MCF 10A (cell line): ENCODE measurements at regions not wholly inside any gene's neighbourhood (a gene's known extent, or its start where the extent isn't known, plus 50 kb on each side); places are given as distances from the start of the nearest gene placed in this dataset.

Source experiments
- BruUV-seq: library from RNA; stranded (reverse); fragments of 400-500 nt; replicated peaks from 2 replicates; lab custom pipeline; 2021; lab: Mats Ljungman, UMichigan
- CTCF ChIA-PET: fragments of 300-600 bp; sonication (Branson Sonifier 250); formaldehyde crosslinking; extraction: SDS; loops from one replicate; lab custom pipeline; 2021; ENCODE audit warnings: antibody characterized with exemption, inconsistent platforms; lab: Yijun Ruan, JAX
- POLR2A ChIA-PET: fragments of 300-600, 350-650 bp; sonication (Branson Sonifier 250); formaldehyde crosslinking; extraction: SDS; loops from one replicate; lab custom pipeline; 2020; ENCODE audit warnings: antibody characterized with exemption, inconsistent platforms; lab: Yijun Ruan, JAX
- DNase-seq: peaks from one replicate; pipeline ENCODE4 v3.0.0-alpha.2; 2018; ENCODE audit not compliant: unreplicated experiment
- H3K27ac Mint-ChIP-seq: one replicate; pipeline ENCODE4 v1.8.0; 2022; ENCODE audit warnings: mild to moderate bottlenecking, low read depth, mixed read lengths; ENCODE audit not compliant: unreplicated experiment
- H3K27me3 Mint-ChIP-seq: one replicate; pipeline ENCODE4 v1.8.0; 2022; ENCODE audit warnings: mixed read lengths; ENCODE audit not compliant: insufficient read depth, unreplicated experiment
- H3K36me3 Mint-ChIP-seq: one replicate; pipeline ENCODE4 v1.8.0; 2022; ENCODE audit warnings: mild to moderate bottlenecking, moderate library complexity, mixed read lengths; ENCODE audit not compliant: insufficient read depth, unreplicated experiment
- H3K4me1 Mint-ChIP-seq: one replicate; pipeline ENCODE4 v1.8.0; 2022; ENCODE audit warnings: mixed read lengths; ENCODE audit not compliant: insufficient read depth, unreplicated experiment
- H3K4me3 Mint-ChIP-seq: one replicate; pipeline ENCODE4 v1.8.0; 2022; ENCODE audit warnings: mild to moderate bottlenecking, moderate library complexity, mixed read lengths; ENCODE audit not compliant: unreplicated experiment
- H3K9me3 Mint-ChIP-seq: one replicate; pipeline ENCODE4 v1.8.0; 2022; ENCODE audit warnings: mixed read lengths; ENCODE audit not compliant: unreplicated experiment
- intact Hi-C: fragments of 100-400 bp; cut with micrococcal nuclease; formaldehyde crosslinking; loops from 2 replicates; pipeline ENCODE4 v1.14.1; 2022
- TF ChIP-seq, protein P1 (sequence below): fragments of 200-600 bp; IDR thresholded peaks from one replicate; pipeline ENCODE4 v1.8.0; 2022; ENCODE audit warnings: antibody characterized with exemption, mild to moderate bottlenecking; ENCODE audit not compliant: unreplicated experiment

- Mint-ChIP-seq H3K4me1 (peaks cover 18% of the 10 kb centered on the region), H3K27me3 (no peaks in the 10 kb centered on the region), H3K4me3 (no peak overlapping the region), H3K27ac (no peak overlapping the region), H3K9me3 (no peaks in the 10 kb centered on the region), H3K36me3 (no peaks in the 10 kb centered on the region)
- ChIA-PET POLR2A (interaction anchor here (0.7 kb wide), 1 partner anchor 16 kb away, joined by 3 read pairs; no protein-coding TSS in a partner anchor), CTCF (interaction anchor here (1.0 to 9.4 kb wide), 4 partner anchors 12 to 539 kb away, joined by 3 to 119 read pairs (median 14); no protein-coding TSS in a partner anchor)
- no peak for DNase-seq
- no TSS peak for BruUV-seq
- intact Hi-C loops = no loop called here
- TF ChIP-seq, protein P1, sequence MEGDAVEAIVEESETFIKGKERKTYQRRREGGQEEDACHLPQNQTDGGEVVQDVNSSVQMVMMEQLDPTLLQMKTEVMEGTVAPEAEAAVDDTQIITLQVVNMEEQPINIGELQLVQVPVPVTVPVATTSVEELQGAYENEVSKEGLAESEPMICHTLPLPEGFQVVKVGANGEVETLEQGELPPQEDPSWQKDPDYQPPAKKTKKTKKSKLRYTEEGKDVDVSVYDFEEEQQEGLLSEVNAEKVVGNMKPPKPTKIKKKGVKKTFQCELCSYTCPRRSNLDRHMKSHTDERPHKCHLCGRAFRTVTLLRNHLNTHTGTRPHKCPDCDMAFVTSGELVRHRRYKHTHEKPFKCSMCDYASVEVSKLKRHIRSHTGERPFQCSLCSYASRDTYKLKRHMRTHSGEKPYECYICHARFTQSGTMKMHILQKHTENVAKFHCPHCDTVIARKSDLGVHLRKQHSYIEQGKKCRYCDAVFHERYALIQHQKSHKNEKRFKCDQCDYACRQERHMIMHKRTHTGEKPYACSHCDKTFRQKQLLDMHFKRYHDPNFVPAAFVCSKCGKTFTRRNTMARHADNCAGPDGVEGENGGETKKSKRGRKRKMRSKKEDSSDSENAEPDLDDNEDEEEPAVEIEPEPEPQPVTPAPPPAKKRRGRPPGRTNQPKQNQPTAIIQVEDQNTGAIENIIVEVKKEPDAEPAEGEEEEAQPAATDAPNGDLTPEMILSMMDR = no peak
These were observed 167.0 kb downstream of the ADSS2 start for GRCh38 chr1:244284641-244285156.

- Mint-ChIP-seq H3K4me3 (no peak overlapping the region), H3K9me3 (no peaks in the 10 kb centered on the region), H3K36me3 (no peaks in the 10 kb centered on the region), H3K27ac (no peak overlapping the region), H3K27me3 (no peaks in the 10 kb centered on the region), H3K4me1 (peaks cover 14% of the 10 kb centered on the region)
- DNase-seq = no peak
- no TSS peak for BruUV-seq
- POLR2A ChIA-PET = interaction anchor here (0.8 kb wide), 1 partner anchor 49 kb away, joined by 5 read pairs; no protein-coding TSS in a partner anchor
- TF ChIP-seq, protein P1 = no peak
- intact Hi-C loops = no loop called here
- CTCF ChIA-PET = interaction anchor here (0.6 to 9.4 kb wide), 6 partner anchors 13 to 1994 kb away, joined by 3 to 119 read pairs (median 3); no protein-coding TSS in a partner anchor
These were observed 165.4 kb downstream of the ADSS2 start for GRCh38 chr1:244286341-244286740.

DNA sequence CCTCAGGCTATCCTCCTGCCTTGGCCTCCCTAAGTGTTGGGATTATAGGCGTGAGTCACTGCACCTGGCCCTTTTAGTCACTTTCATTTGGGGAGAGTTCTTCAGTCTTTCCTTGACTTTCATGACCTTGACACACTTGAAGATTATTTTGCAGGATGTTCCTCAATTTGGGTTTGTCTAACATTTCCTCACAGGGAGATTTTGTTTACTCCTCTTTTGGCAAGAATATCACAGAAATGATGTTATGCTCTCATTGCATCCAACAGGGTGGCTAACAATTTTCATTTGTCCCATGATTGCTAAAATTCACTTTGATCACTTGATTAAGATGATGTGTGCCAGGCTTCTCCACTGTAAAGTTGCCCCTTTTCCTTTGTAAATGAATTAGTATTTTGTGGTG is 164.0 kb downstream of the ADSS2 start:
- CTCF ChIA-PET = interaction anchor here (1.0 to 9.4 kb wide), 3 partner anchors 11 to 15 kb away, joined by 3 to 119 read pairs (median 40); no protein-coding TSS in a partner anchor

GRCh38 chr1:244288663-244289062 is 163.0 kb downstream of the ADSS2 start:
- DNase-seq = no peak
- intact Hi-C loops = no loop called here
- H3K36me3 Mint-ChIP-seq = no peaks in the 10 kb centered on the region
- no peak overlapping the region for H3K4me3 Mint-ChIP-seq
- TF ChIP-seq, protein P1 = no peak
- no TSS peak for BruUV-seq
- no peaks in the 10 kb centered on the region for H3K27me3 Mint-ChIP-seq
- POLR2A ChIA-PET = interaction anchor here (0.6 to 2.3 kb wide), 4 partner anchors 15 to 161 kb away, joined by 3 to 6 read pairs (median 5); no protein-coding TSS in a partner anchor
- CTCF ChIA-PET = interaction anchor here (0.7 to 9.4 kb wide), 8 partner anchors 10 to 946 kb away, joined by 3 to 119 read pairs (median 3); no protein-coding TSS in a partner anchor
- H3K9me3 Mint-ChIP-seq = no peaks in the 10 kb centered on the region
- no peak overlapping the region for H3K27ac Mint-ChIP-seq
- H3K4me1 Mint-ChIP-seq = peaks cover 14% of the 10 kb centered on the region

More for the DNA sequence above, 164.0 kb downstream of the ADSS2 start:
- DNase-seq = no peak
- POLR2A ChIA-PET = no interaction called here
- no peak overlapping the region for H3K4me3 Mint-ChIP-seq
- BruUV-seq = no TSS peak
- H3K27me3 Mint-ChIP-seq = no peaks in the 10 kb centered on the region
- no peaks in the 10 kb centered on the region for H3K9me3 Mint-ChIP-seq
- H3K27ac Mint-ChIP-seq = no peak overlapping the region
- no peaks in the 10 kb centered on the region for H3K36me3 Mint-ChIP-seq
- H3K4me1 Mint-ChIP-seq = peaks cover 14% of the 10 kb centered on the region
- intact Hi-C loops = no loop called here
- TF ChIP-seq, protein P1 = no peak
